Activated T-helper 1 cell treated with anti-CD3 and anti-CD28 coated beads, Interleukin-12 subunit alpha, Interleukin-12 subunit beta, Interleukin-2, Interleukin-4 antibody, amounts not matched to agents 30 ng/mL and 10 ng/mL and 1 ng/mL, durations not matched to agents 14 hours and 24 hours and 36 hours (primary cell): ENCODE measurements at regions not wholly inside any gene's neighbourhood (a gene's known extent, or its start where the extent isn't known, plus 50 kb on each side); places are given as distances from the start of the nearest gene placed in this dataset.

Source experiments
- DNase-seq: peaks from one replicate; pipeline ENCODE4 v3.0.0; 2021; ENCODE audit warnings: low spot score
- H3K27ac Mint-ChIP-seq: one replicate; pipeline ENCODE4 v1.8.0; 2021; ENCODE audit warnings: mild to moderate bottlenecking, mixed read lengths
- H3K27me3 Mint-ChIP-seq: one replicate; pipeline ENCODE4 v1.8.0; 2022; ENCODE audit warnings: mild to moderate bottlenecking, moderate library complexity, mixed read lengths; ENCODE audit not compliant: insufficient read depth
- H3K36me3 Mint-ChIP-seq: one replicate; pipeline ENCODE4 v1.8.0; 2021; ENCODE audit warnings: low read depth, mixed read lengths
- H3K4me1 Mint-ChIP-seq: one replicate; pipeline ENCODE4 v1.8.0; 2021; ENCODE audit warnings: low read depth, mixed read lengths
- H3K4me3 Mint-ChIP-seq: one replicate; pipeline ENCODE4 v1.8.0; 2021; ENCODE audit warnings: mild to moderate bottlenecking, moderate library complexity, mixed read lengths
- H3K9me3 Mint-ChIP-seq: one replicate; pipeline ENCODE4 v1.8.0; 2021; ENCODE audit warnings: mixed read lengths
- intact Hi-C: fragments of 100-400 bp; cut with micrococcal nuclease; formaldehyde crosslinking; loops from one replicate; pipeline ENCODE4 v1.15.1; 2024

GRCh38 chr5:87877023-87877422 lies 391.6 kb downstream of the TMEM161B start:
- no peaks in the 10 kb centered on the region for H3K36me3 Mint-ChIP-seq

GRCh38 chr5:87876616-87877015 lies 392.0 kb downstream of the TMEM161B start:
- Mint-ChIP-seq H3K27ac (no peak overlapping the region), H3K4me1 (no peaks in the 10 kb centered on the region), H3K36me3 (no peaks in the 10 kb centered on the region), H3K9me3 (no peaks in the 10 kb centered on the region), H3K4me3 (no peak overlapping the region), H3K27me3 (peaks cover 2% of the 10 kb centered on the region)
- intact Hi-C loops = no loop called here
- DNase-seq = no peak

More at GRCh38 chr5:87877023-87877422, 391.6 kb downstream of the TMEM161B start:
- intact Hi-C loops = no loop called here
- Mint-ChIP-seq H3K9me3 (no peaks in the 10 kb centered on the region), H3K4me1 (no peaks in the 10 kb centered on the region), H3K27ac (no peak overlapping the region), H3K27me3 (peaks cover 2% of the 10 kb centered on the region), H3K4me3 (no peak overlapping the region)
- DNase-seq = no peak

GRCh38 chr5:87872986-87873385 lies 395.7 kb downstream of the TMEM161B start:
- no peak for DNase-seq
- Mint-ChIP-seq H3K27ac (no peak overlapping the region), H3K36me3 (no peaks in the 10 kb centered on the region), H3K4me1 (no peaks in the 10 kb centered on the region), H3K4me3 (no peak overlapping the region), H3K9me3 (no peaks in the 10 kb centered on the region), H3K27me3 (no peaks in the 10 kb centered on the region)
- intact Hi-C loops = no loop called here

- DNase-seq = no peak
- Mint-ChIP-seq H3K36me3 (no peaks in the 10 kb centered on the region), H3K27ac (no peak overlapping the region), H3K9me3 (no peaks in the 10 kb centered on the region), H3K27me3 (no peaks in the 10 kb centered on the region), H3K4me3 (no peak overlapping the region), H3K4me1 (no peaks in the 10 kb centered on the region)
- intact Hi-C loops = no loop called here
Observed at GRCh38 chr5:87868792-87869191, 399.9 kb downstream of the TMEM161B start.

- no peak overlapping the region for H3K27ac Mint-ChIP-seq
- intact Hi-C loops = no loop called here
- no peaks in the 10 kb centered on the region for H3K4me1 Mint-ChIP-seq
- no peaks in the 10 kb centered on the region for H3K27me3 Mint-ChIP-seq
- no peak overlapping the region for H3K4me3 Mint-ChIP-seq
- DNase-seq = no peak
- H3K36me3 Mint-ChIP-seq = no peaks in the 10 kb centered on the region
- H3K9me3 Mint-ChIP-seq = no peaks in the 10 kb centered on the region
Observed at GRCh38 chr5:87867281-87867680, 401.4 kb downstream of the TMEM161B start.

GRCh38 chr5:87853541-87853940 lies 415.1 kb downstream of the TMEM161B start:
- H3K9me3 Mint-ChIP-seq = peaks cover 4% of the 10 kb centered on the region
- H3K27ac Mint-ChIP-seq = no peak overlapping the region
- no peaks in the 10 kb centered on the region for H3K4me1 Mint-ChIP-seq
- no peak for DNase-seq
- intact Hi-C loops = no loop called here
- no peaks in the 10 kb centered on the region for H3K27me3 Mint-ChIP-seq
- no peaks in the 10 kb centered on the region for H3K36me3 Mint-ChIP-seq
- H3K4me3 Mint-ChIP-seq = no peak overlapping the region

GRCh38 chr5:87851603-87852002 lies 417.0 kb downstream of the TMEM161B start:
- no peak overlapping the region for H3K27ac Mint-ChIP-seq
- no peak for DNase-seq
- H3K4me3 Mint-ChIP-seq = no peak overlapping the region
- no peaks in the 10 kb centered on the region for H3K4me1 Mint-ChIP-seq
- no peaks in the 10 kb centered on the region for H3K36me3 Mint-ChIP-seq
- no peaks in the 10 kb centered on the region for H3K27me3 Mint-ChIP-seq
- peaks cover under 1% of the 10 kb centered on the region for H3K9me3 Mint-ChIP-seq
- intact Hi-C loops = no loop called here

DNA sequence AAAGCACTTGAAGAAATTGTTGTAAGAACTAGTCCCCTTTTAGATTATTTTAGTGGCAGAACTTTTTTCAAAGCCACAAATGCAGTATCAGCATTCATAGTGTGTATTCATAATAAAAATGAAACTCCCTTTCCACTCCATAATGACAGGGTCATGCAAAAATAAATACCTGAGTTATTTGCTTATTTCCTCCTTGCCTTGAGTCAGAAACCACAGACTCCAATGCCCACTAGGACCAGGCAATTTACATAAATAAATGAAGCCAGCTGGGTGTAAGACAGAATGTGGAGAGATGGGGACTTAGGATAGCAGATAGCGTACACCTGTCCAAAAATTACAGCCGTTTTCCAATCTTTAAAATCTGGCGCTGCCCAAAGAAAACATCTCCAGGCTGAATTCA lies 417.8 kb downstream of the TMEM161B start:
- no peaks in the 10 kb centered on the region for H3K27me3 Mint-ChIP-seq
- no peaks in the 10 kb centered on the region for H3K4me1 Mint-ChIP-seq
- H3K27ac Mint-ChIP-seq = no peak overlapping the region
- no peaks in the 10 kb centered on the region for H3K9me3 Mint-ChIP-seq
- no peak for DNase-seq
- intact Hi-C loops = no loop called here
- no peak overlapping the region for H3K4me3 Mint-ChIP-seq
- H3K36me3 Mint-ChIP-seq = no peaks in the 10 kb centered on the region

DNA sequence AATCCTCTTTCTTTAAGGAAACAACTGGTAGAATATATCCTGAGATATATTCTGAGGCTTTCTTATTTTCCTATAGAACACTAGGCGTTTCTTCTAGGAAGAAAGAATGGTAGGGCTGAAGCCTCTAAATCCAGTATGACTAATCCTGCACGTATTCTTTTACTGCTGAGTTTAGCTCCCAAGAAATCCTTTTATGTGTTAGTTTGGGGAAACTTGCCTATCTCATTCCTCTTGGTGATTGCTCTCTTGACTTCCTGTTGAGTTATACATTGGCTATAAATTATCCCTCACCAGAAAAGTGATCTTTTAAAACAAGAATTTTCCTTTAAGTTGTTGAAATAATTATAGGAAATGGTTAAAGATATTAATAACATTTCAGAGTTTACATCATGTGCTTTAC lies 422.9 kb downstream of the TMEM161B start:
- Mint-ChIP-seq H3K27me3 (no peaks in the 10 kb centered on the region), H3K4me1 (no peaks in the 10 kb centered on the region), H3K27ac (no peak overlapping the region), H3K4me3 (no peak overlapping the region), H3K36me3 (no peaks in the 10 kb centered on the region), H3K9me3 (no peaks in the 10 kb centered on the region)
- intact Hi-C loops = no loop called here
- no peak for DNase-seq

GRCh38 chr5:87844866-87845265 lies 423.8 kb downstream of the TMEM161B start:
- Mint-ChIP-seq H3K4me1 (no peaks in the 10 kb centered on the region), H3K27ac (no peak overlapping the region), H3K4me3 (no peak overlapping the region), H3K9me3 (peaks cover 8% of the 10 kb centered on the region), H3K36me3 (no peaks in the 10 kb centered on the region), H3K27me3 (no peaks in the 10 kb centered on the region)
- no peak for DNase-seq
- intact Hi-C loops = no loop called here

GRCh38 chr5:87844449-87844848 lies 424.2 kb downstream of the TMEM161B start:
- H3K4me3 Mint-ChIP-seq = no peak overlapping the region
- intact Hi-C loops = no loop called here
- H3K9me3 Mint-ChIP-seq = peaks cover 13% of the 10 kb centered on the region
- no peaks in the 10 kb centered on the region for H3K27me3 Mint-ChIP-seq
- H3K4me1 Mint-ChIP-seq = no peaks in the 10 kb centered on the region
- H3K27ac Mint-ChIP-seq = no peak overlapping the region
- DNase-seq = no peak
- no peaks in the 10 kb centered on the region for H3K36me3 Mint-ChIP-seq

DNA sequence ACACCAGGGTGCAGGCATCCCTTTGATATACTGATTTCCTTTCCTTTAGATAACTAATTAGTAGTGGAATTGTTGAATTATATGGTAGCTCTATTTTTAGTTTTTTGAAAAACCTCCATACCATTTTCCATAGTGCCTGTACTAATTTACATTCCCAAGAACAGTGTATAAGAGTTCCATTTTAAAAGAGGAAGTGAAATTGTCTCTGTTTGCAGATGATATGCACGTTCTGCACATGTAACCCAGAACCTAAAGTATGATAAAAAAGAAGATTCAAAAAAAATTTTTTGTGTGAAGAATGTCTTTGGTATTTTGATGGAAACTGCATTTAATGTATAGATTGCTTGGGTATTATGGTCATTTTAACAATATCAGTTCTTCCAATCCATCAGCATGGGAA lies 424.0 kb upstream of the CCNH start:
- Mint-ChIP-seq H3K4me1 (no peaks in the 10 kb centered on the region), H3K9me3 (peaks cover 18% of the 10 kb centered on the region), H3K4me3 (no peak overlapping the region), H3K36me3 (no peaks in the 10 kb centered on the region), H3K27ac (no peak overlapping the region), H3K27me3 (no peaks in the 10 kb centered on the region)
- intact Hi-C loops = no loop called here
- no peak for DNase-seq

DNA sequence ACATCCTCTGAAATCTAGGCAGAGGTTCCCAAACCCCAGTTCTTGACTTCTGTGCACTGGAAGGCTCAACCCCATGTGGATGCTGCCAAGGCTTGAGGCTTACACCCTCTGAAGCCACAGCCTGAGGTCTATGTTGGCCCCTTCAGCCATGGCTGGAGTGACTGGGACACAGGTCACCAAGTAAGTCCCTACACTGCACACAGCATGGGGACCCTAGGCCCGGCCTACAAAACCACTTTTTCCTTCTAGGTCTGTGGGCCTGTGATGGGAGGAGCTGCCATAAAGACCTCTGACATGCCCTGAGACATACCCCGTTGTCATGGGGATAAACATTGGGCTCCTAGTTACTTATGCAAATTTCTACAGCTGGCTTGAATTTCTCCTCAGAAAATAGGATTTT lies 418.8 kb upstream of the CCNH start:
- intact Hi-C loops = no loop called here
- no peaks in the 10 kb centered on the region for H3K36me3 Mint-ChIP-seq

GRCh38 chr5:87829217-87829551 lies 416.5 kb upstream of the CCNH start:
- intact Hi-C loops = no loop called here
- Mint-ChIP-seq H3K4me3 (no peak overlapping the region), H3K36me3 (no peaks in the 10 kb centered on the region), H3K4me1 (no peaks in the 10 kb centered on the region), H3K27me3 (no peaks in the 10 kb centered on the region), H3K27ac (no peak overlapping the region), H3K9me3 (peaks cover 4% of the 10 kb centered on the region)
- no peak for DNase-seq

More for the DNA sequence above, 418.8 kb upstream of the CCNH start:
- no peak for DNase-seq
- Mint-ChIP-seq H3K4me1 (no peaks in the 10 kb centered on the region), H3K27me3 (no peaks in the 10 kb centered on the region), H3K27ac (no peak overlapping the region), H3K4me3 (no peak overlapping the region), H3K9me3 (peaks cover 4% of the 10 kb centered on the region)
